Activated CD4-positive, alpha-beta T cell treated with anti-CD3 and anti-CD28 coated beads, Interleukin-2, amount 50 U/mL, for 24 hours (primary cell): ENCODE measurements at regions not wholly inside any gene's neighbourhood (a gene's known extent, or its start where the extent isn't known, plus 50 kb on each side); places are given as distances from the start of the nearest gene placed in this dataset.
"Not testable (repeated sequence)": the region's sequence is repeated elsewhere in the genome, so short reads cannot be mapped to it uniquely, and the experiment has no call there.

ENCODE experiments used
- DNase-seq, 2 donors: peaks; one replicate each; pipeline ENCODE4 v3.0.0-alpha.2; 2020; ENCODE audit warnings: low read depth in 1 of 2, low spot score in 1 of 2

DNA sequence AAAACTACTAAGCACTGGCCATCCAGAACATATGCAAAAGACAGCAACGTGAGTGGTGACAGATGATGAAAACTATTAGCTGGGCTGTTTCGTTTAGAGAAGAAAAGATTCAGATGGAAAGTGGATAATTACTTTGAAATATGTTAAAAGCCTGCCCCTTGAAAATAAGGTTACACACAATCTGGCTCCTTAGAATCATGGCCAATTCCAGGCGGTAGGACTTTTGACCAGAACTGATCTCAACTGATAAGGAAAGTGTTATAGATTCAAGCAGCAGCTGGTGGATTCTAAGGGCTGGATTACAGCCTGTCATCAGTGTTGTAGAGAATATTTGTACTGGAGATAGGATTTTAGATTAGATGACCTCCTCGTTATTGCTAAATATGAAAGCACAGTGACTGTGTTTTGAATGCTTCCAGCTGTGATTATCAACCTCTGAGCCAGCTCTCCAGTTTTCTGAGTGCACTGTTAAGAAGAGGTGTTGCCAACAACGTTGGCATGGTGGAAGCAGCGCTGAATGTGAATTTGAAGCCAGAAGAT lies 75.1 kb downstream of the KBTBD2 start:
- DNase-seq = not testable (repeated sequence)

DNA sequence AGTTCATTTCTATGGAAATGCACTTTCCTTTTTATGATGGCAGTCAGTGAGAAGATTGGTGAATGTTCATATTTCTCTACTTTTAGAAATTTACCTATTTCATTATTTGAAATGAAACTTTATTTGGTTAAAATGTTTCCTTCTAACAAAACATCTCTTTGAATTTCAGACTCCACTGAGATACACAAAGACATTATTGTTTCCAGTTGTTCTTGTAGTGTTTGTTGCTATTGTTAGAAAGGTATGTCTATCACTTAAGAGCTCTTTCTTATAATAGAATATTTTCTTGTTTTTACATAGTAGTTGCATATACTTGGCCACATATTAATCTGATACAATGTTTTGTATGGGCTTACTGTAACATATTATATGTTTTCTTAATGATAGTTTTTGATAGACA lies 76.8 kb downstream of the KBTBD2 start:
- DNase-seq = not testable (repeated sequence)

DNA sequence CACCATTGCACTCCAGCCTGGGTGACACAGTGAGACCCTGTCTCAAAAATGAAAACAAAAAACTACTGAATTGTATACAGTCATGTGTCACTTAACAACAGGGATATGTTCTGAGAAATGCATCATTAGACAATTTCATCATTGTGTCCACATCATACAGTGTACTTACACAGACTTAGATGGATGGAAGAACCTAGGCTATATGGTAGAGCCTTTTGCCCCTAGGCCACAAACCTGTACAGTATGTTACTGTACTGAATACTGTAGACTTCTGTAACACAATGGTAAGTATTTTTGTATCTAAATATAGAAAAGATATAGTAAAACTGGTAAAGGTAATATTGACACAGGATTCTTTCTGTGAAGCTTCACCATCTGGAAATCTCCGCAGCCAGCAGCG lies 81.7 kb downstream of the KBTBD2 start:
- no peak for DNase-seq

DNA sequence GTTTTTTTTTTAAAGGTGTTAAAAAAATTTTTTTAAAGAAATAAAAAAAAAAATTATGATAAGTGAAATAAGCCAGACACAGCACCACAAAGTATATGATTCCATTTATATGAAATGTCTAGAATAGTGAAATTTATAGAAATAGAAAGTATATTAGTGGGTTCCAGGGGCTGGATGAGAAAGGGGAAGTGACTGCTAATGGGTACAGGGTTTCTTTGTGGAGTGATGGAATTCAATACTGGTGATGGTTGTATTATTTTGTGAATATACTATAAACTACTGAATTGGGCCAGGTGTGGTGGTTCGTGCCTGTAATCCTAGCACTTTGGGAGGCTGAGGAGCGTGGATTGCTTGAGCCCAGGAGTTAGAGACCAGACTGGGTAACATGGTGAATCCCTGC lies 82.2 kb downstream of the KBTBD2 start:
- DNase-seq = no peak

DNA sequence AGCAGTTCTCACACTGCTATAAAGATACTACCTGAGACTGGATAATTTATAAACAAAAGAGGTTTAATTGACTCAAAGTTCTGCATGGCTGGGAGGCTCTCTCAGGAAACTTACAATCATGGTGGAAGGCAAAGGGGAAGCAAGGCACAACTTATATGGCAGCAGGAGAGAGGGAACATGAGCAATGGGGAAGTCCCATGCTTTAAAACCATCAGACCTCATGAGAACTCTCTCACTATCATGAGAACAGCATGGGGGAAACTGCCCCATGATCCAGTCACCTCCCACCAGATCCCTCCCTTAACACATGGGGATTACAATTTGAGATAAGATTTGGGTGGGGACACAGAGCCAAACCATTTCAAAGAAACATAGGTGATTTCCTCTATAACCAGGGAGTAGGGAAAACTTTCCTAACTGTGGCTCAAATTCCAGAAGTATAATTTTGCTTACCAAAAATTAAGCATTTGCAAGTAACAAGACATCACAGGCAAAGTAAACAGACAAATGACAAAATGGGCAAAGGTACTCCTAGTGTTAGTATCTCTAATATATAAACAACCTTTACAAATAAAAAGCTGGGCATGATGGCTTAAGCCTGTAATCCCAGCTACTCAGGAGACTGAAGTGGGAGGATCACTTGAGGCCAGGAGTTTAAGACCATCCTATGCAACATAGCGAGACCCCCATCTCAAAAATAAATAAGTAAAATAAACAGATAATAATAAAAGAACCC lies 88.0 kb downstream of the KBTBD2 start:
- no peak for DNase-seq

DNA sequence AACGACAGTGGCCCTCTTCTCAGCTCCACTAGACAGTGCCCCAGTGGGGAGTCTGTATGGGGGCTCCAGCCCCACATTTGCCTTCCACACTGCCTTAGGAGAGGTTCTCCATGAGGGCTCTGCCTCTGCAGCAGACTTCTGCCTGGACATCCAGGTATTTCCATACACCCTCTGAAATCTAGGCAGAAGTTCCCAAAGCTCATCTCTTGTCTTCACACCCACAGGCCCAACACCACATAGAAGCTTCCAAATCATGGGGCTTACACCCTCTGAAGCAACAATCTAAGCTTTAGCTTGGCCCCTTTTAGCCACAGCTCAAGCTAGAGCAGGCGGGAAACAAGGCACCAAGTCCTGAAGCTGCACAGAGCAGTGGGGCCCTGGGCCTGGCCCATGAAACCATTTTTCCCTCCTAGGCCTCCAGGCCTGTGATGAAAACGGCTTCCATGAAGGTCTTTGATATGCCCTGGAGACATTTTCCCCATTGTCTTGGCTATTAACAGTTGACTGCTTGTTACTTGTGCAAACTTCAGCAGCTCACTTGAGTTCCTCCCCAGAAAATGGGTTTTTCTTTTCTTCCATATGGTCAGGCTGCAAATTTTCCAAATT lies 89.2 kb downstream of the KBTBD2 start:
- no peak for DNase-seq

DNA sequence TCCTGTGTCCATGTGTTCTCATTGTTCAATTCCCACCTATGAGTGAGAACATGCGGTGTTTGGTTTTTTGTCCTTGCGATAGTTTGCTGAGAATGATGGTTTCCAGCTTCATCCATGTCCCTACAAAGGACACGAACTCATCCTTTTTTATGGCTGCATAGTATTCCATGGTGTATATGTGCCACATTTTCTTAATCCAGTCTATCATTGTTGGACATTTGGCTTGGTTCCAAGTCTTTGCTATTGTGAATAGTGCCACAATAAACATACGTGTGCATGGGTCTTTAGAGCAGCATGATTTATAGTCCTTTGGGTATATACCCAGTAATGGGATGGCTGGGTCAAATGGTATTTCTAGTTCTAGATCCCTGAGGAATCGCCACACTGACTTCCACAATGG lies 98.5 kb downstream of the KBTBD2 start:
- DNase-seq = not testable (repeated sequence)

DNA sequence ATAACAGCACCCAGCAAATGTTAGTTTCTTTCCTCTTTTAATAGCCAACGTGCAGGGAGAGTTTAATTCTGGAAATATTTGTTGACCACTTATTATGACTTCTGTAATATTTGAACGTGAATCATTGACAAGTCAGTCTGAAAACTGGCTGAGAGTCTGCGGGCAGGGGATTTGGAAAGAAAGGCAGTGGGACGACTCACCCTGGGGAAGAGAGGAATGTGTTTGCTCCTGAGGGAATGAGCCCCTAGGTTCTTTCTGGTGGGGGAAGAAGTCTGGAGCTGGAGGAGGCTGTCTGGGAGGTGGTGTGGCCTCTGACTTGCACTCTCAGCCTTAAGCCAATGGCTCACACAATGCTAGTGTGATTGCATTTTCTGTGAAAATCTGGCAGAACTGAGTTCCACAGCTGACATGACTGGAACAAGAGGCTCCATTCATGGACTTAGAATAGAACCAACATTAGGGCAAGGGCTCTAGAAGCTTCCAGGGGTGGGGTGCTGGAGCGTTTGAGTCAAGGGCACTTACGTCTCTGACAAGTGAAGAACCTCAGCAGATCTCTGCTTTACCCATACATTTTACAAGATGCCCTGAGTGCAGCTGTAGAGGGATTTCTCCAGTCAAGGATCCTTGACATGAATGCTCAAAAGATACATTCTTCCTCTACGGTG lies 100.7 kb downstream of the KBTBD2 start:
- DNase-seq = not testable (repeated sequence)

DNA sequence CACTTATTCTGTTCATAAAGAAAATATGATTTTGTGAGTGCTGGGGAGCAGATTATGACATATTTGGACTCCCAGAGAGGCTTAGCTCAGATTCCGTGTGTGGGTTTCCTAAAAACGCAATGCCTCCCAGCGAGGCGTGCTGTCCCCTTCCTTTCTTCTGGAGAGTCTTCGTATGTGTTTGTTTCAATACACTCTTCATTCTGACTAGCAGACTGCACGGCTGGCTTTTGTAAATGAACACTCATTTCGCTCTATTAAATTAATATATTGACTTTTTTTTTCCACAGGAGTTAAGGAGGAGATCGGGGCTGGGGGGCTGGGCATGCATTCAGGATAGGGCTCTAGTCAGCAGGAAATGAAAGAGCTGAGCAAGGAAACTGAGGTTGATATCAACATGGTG lies 102.3 kb downstream of the KBTBD2 start:
- DNase-seq = not testable (repeated sequence)

DNA sequence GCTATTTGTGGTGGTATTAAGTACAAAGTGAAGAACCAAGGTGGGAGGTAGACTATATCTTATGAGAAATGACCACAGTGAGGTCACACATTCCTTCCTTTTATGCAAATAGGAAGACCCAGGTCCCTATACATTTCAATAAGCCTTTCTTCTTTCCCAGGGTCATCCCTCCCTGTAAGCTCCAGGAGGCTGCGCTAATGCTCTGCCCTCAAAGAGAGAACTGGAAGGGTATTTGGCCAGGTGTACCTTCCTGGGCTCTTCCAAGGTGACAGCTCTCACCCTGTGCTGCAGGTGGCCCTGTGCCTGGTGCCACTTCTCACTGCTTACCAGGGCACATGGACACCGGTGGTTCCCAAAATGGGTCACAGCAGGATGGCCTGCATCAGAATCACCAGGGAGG lies 103.4 kb downstream of the KBTBD2 start:
- DNase-seq = not testable (repeated sequence)

DNA sequence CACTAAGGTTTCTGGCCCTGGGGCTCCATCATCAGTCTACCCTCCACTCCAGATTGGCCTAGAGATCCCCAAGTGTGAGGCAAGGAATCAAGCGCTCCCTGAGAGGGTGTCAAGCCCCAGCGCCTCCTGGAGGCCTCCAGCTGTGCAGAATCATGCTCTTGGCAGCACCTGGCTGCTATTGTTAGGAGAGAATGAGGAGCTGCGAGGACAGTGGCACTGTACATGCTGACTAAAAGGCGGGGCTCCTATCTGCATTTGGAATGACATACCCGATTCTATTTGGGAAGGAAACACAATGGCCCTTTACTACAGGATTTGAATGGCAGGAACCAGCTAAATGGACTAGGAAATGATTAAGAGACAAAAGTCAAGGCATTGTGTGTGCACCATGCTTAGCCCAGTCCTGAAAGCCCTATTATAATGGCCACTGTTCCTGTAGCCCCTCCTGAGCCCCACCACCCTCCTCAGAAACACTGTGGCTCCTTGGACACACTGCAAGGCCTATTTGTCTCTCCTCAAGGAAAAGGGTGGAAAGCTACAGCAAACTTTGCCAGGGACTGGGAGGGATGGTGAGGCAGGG lies 106.1 kb downstream of the KBTBD2 start:
- DNase-seq = not testable (repeated sequence)

DNA sequence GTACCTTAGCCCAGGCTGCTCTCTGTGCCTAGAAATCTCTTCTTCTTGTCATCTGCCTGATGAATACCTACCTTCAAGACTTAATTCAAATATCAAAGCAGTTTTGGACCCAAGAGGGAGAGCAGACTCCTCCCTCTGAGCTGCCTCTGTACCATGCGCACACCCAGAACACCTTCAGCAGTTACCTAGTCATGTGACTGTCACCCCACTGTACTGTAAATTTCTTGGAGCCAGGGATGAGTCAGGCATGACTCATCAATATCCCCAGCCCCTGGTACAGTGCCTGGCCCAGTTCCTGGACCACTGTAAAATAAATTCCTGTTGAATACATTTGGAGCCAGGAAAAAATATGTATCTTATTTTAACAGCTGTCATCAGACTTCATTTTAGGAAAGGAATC lies 111.7 kb downstream of the KBTBD2 start:
- not testable (repeated sequence) for DNase-seq

DNA sequence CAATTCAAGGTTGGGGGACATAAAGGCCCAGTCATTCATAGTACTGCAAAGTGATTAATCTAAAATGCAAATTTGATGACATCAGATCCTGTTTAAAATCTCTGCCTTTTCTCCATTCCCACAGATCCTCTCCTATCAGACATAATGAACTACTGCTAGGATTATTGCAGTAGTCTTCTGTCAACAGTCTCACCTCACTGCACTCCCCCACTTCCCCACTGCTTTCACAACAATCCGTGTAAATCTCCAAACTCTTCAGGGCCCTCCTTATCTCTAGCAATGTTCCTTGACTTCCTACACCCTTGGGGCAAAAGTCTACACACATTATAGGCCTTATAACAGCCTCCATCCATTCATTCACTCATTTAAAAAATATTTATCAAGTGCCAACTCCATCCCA lies 112.4 kb downstream of the KBTBD2 start:
- no peak for DNase-seq

DNA sequence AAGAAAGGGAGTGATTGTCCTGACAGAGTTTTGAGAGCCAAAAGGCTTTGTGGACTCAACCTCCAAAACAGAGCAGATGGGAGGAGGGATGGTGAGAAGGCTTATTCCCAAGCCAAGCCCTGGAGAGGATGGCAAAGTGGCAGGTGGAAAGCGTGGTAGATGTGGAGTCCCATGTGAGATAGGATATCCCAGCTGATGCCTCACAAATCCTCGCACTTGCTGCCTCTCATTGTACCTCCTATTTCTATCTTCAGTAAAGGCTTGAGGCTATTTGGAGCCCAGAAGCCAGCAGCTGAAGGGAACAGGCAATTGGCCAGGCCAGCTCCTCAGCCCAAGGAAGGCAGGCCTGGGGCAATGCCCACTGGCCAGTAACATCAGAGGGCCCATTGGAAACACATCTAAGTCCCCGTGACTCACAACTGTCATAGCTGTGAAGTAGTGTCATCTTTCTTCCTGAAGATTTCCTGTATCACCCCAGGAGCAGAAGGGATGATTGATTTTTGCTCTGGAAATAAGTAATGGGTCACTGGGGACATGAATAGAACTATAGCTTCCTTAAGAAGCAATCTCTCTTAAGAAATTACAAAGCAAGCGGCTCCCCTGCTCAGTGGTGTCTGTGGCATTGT lies 114.4 kb downstream of the KBTBD2 start:
- not testable (repeated sequence) for DNase-seq

DNA sequence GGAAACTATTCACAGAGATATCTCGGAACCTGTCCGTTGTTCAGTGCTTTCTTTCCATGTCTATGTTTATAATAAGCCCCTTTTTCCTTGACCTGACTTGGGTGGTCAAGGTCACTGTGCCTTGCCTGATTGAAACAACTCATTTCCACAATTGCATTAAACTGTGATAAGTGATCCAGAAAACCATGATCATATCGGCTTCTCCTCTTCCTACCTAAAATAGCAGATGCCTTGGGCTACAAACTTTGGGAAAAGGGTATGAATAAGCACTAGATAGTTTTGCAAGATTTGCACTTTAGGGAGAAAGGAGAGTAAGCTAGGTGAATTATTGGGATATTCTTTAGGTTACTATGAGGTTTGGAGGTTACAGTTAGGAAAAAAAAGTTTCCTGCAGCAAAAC lies 115.2 kb downstream of the KBTBD2 start:
- not testable (repeated sequence) for DNase-seq

DNA sequence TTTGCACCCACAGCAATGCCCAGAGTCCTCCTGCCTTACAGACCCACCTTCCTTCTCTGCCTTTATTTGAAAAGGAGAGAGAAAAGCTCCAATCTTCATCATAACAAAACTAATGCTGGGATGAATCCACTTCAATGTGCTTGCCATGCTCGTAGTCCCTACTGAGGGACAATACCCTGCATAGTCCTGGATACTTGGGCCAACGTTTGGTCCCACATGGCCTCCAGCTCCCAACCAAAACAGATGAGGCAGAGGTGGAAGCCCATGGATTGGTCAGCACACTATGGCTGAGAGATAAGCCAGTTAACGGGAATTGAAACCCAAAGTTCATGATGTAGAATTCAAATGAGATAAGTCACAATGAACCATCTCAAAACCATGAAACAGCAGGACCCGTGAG lies 115.8 kb downstream of the KBTBD2 start:
- DNase-seq = not testable (repeated sequence)

DNA sequence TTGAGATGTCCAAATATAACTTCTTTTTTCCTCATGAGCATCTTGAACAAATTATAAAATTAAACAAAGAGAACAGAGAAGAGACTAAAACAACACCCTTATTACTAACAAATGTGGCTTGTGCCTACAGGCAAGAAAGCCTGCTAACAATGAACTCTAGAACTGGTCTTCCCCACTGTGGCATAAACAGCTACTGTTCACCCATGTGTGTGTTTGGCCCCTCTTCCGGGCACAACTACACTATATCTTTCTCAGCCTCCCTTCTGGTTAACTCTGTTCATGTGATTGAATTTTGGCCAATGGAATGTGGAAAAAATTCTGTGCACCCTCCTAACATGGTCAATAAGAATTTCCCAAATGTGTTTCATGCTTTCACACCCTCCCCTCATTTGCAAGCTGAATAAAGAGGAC lies 117.0 kb downstream of the KBTBD2 start:
- no peak for DNase-seq

DNA sequence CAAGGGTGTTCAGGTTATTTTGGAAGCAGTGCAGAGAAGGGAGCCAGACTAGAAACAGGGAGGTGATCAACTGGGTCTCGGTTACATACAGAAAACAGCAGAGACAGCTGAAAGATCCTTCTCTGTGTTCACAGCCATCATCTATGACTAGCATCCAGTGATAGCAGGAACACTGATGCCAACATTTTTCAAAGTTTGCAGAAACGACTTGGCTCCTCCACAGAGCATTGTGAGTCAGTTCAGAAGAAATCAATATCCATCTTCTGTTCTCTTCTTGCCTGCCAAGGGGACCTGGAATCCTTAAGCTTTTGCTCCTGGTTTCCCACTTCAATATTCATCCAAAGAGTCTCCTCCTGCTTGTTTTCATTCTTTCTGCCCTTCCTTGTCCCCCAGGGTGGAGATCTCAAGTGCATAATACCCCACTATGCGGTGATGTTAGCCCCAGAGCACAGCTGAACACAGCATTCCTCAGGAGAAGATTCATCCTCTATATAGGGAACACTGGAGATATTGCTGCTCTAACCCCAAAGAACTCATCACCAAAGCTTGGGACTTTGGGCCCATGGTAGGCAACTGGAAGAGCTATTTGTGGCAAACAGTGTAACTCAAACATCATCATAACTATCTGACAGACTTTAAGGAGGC lies 122.6 kb downstream of the KBTBD2 start:
- DNase-seq = not testable (repeated sequence)

DNA sequence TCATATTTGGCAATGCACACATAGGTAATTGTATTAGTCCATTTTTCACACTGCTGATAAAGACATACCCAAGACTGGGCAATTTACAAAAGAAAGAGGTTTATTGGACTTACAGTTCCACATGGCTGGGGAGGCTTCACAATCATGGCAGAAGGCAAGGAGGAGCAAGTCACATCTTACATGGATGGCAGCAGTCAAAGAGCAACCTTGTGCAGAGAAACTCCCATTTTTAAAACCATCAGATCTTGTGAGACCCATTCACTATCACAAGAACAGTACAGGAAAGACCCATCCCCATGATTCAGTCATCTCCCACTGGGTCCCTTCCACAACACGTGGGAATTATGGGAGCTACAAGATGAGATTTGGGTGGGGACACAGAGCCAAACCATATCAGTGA lies 123.2 kb downstream of the KBTBD2 start:
- DNase-seq = not testable (repeated sequence)

DNA sequence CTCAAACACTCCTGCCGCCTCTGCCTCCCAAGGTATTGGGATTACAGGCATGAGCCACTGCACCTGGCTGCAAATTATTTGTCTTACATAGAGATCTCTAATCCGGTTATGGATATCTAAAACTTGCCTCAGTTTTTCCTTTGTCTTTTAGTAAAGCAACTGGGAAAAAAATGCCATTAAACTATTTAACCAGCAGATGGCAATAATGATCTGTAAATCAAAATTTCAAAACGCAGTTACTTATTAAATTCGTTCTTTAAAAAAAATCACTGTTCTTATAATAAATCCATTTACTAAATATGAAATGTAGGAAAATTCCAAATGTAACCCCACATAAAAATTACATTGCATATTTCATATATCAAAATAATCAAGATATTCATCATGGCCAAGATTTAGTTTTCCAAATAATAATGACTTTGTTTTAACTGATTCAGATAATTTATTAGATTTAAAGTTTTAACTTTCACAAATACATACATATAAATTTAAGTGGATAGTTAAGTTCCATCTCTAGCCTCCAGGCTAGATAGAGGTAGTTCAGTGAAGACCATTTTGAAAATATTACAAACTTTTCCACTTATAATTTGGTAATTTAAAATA lies 125.8 kb downstream of the KBTBD2 start:
- DNase-seq = not testable (repeated sequence)
